HG03196 (cell line): ENCODE measurements at regions not wholly inside any gene's neighbourhood (a gene's known extent, or its start where the extent isn't known, plus 50 kb on each side); places are given as distances from the start of the nearest gene placed in this dataset.

Source experiments
- ATAC-seq: cut with Tn5 transposase; IDR thresholded peaks from one replicate; pipeline ENCODE4 v1.9.1; 2021; ENCODE audit not compliant: unreplicated experiment

DNA sequence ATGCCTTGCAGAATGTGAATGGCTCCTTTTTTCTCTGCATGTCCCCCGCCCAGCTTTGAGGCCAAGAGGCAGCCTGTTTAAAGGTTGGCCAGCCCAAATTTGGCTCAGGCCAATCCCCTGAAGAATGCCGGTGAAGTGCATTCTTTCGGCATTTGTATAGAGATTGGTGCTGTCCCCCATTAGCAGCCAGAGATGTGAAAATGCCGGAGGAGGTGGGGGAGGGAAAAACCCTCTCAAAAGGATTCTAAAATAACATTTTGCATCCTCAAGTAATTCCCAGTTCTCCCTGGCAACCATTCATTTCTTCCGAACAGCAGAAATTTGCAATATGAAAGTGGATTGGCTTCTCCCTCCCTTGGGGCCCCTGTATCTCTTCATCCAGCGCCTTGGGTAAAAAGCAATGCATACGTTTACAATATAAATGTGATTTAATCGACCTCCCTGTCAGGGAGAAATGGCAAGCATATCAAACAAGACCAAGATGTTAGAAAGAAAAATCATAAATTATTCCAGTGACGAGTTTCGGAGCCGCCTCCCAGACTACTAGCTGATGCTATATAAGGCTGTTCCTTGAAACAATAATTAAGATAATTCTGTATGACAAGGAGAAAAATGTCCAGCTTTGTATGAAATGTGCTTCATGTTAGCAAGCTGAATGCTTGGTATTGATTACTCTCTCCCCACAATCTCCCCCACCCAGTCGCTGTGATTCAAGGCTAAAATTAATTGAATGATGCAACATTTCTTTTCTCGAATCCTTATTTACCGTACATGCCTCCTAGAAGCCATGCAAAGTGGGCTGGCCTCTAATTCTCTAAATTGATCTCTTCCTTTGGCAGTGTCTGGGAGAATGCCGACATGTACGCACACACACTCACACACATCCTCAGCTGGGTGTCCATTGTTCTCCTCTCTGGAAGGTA, 323.7 kb downstream of the RPS24 start:
- ATAC-seq = no peak

DNA sequence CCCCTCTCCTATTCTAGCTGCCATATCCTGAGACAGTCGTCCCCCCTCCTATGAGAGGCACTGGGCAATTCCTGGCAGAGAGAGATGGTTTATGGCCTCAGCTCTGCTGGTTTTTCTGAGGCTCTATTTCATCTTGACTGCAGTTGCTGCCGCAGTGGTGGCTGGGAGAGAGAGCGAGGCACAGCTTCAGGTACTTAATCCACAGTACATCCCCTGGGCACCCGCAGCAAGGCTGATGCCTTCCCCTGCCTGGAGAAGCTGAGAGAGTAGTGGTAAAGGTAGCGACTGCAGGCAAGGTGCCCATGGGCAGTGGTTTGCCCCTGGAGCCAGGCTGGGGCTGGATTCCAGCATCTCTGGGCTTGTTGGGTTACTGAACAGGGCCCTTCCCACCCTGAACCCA, 324.7 kb downstream of the RPS24 start:
- ATAC-seq = no peak

DNA sequence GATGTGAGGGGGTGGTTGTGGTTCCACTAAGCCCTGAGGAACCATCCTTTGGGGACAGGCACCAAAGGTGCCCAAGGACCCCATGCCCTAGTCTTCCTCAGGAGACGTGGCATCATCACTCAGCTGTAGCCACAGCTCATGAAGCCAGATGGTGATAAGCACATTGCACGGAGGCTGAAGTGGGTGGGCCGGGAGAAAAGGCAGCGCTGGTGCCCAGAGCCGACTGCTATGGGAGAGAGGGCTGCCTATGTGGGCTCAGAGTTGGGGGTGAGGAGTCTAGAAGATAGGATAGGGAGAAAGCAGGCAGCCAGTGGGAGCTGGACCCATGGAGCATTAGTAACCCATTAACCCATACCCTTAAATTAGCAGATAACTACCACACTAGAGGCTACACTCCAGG, 325.3 kb downstream of the RPS24 start:
- ATAC-seq = no peak

DNA sequence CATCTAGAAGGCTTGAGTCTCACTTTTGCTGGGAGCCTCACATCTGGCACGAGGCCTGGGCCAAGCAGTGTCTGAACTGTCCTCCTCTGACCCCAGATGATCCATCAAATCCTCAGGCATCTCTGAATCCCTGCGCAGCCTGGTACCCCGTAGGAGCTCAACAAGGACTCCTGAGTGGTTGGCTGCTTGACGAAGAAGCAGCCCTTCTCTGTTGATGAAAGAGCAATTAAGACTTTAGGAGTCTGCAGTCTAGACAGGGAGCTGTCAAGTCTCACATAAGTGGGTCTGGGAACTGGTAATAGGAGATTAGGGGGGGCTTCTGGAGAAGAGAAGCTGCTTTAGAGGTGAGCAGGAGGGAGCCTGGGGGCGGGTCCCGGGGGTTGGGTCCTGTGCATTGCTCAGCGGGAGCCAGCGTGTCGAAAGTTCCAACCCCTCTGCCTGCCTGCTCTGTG, 326.0 kb downstream of the RPS24 start:
- no peak for ATAC-seq

- no peak for ATAC-seq
Measured at GRCh38 chr10:78360284-78360683, 326.6 kb downstream of the RPS24 start.

DNA sequence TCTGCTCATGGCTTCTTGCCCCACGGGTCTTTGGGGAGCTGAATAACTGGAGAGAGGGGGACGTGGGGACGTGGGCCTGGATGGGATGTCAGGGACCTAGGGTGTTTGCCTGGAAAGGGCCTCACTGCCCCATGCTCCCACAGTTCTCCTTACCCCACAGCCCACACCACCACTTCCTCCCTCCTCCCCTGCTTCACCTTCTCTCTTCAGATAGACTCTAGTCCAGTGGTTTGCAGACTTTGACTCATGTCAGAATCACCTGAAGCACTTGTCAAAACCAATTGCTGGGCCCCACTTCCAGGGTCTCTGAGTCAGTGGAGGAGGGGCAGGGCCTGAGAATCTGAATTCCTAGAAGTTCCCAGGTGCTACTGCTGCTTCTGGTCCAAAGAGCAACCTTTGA, 327.4 kb downstream of the RPS24 start:
- no peak for ATAC-seq

- ATAC-seq = no peak
Measured at GRCh38 chr10:78362406-78363022, 328.9 kb downstream of the RPS24 start.

DNA sequence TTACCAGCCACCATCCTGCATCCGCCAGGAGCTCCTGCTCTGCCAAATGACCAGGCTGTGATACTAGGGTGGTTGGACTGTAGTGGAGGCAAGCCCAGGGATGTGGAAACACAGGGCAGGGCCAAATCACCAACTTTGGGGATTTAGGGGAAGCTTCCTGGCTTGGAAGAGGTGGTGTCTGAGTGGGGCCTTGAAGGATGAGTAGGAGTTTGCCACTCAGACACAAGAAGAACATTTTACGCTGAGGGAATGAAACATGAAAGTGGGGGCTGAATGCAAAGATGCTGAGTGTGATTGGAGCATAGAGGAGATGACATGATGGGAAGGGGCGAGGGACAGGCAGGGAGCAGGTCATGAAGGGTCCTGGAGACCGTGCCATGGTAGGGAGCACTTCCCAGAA, 329.5 kb downstream of the RPS24 start:
- no peak for ATAC-seq

DNA sequence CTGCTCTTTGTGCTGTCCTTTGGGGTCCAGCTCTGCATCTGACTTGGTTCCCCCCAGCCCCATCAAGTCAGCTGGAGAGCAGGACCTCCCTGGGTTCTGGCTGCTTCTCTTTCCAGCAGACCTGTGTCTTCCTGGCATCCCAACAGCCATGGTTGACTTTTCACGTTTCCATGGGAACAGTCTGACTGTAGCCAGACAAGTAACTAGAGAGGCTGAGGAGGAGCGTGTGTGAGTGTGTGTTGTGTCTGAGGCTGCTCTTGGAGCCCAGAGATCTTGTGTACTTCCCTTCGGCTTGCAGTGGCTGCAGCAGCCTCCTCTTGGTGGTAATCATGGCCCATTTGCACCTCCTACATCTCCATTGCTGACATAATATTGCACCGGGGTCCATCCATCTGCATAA, 332.0 kb downstream of the RPS24 start:
- no peak for ATAC-seq

- ATAC-seq = no peak
Measured at GRCh38 chr10:78366663-78367411, 333.2 kb downstream of the RPS24 start.

DNA sequence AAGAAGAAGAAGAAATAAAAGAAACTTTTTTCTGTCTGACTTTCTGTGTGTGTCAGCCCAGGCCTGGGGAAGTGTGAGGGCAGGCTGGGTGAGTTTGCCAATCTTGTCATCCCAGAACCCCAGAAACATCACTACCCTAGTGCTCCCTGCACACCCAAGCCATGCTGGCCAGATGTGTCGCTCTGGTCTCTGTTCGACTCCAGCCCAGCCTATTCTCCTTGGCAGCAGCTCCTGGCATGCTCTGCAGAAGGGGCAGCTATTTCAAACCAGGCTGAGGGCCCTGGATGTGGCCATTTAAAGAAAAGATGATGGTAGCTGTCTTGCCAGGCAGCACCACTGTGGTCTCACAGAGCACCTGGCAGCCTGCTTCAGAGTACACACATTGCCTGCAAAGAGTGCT, 334.1 kb downstream of the RPS24 start:
- ATAC-seq = no peak

DNA sequence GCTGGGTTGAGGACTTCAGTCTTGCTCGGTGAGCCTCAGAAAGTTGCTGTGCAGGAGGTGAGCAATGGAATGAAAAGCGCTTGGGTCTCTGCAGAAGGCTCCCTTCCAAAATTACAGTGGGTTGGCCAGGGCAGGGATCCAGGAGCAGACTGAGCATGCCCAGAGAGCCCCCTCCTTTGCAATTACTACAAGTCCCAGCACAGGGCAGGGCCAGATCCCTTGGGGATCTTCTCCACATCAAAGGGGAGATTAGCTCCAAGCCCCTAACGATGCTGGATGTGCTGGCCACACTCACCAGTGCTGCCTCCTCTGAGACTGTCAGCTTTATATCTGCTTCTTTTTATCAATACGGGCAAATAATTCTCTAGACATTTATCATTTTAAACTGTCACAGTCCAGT, 337.5 kb downstream of the RPS24 start:
- ATAC-seq = no peak

DNA sequence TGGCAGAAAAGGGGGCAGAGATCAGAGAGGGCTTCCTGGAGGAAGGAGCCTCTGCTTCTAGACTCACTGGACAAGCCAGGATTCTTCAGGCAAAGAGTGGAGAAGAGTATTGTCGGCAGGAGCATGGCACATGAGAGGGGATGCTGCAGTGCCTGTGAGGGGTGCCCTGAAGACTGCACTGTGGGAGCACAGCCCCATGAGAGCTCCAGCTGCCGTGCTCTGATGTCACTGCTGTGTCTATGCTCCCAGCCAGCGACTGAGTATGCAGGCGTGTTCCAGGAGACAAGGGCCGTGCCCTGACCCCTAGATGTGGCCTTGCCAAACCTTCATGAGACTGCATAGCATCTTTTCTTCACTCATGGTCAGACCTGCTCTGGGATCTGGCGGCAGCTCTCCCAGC, 339.1 kb downstream of the RPS24 start:
- ATAC-seq = no peak

- no peak for ATAC-seq
Measured at GRCh38 chr10:78374331-78375028, 340.8 kb downstream of the RPS24 start.

GRCh38 chr10:78375854-78376785, 342.5 kb downstream of the RPS24 start:
- no peak for ATAC-seq

GRCh38 chr10:78377356-78377755, 343.7 kb downstream of the RPS24 start:
- no peak for ATAC-seq

- no peak for ATAC-seq
Measured at GRCh38 chr10:78378192-78378591, 344.5 kb downstream of the RPS24 start.

DNA sequence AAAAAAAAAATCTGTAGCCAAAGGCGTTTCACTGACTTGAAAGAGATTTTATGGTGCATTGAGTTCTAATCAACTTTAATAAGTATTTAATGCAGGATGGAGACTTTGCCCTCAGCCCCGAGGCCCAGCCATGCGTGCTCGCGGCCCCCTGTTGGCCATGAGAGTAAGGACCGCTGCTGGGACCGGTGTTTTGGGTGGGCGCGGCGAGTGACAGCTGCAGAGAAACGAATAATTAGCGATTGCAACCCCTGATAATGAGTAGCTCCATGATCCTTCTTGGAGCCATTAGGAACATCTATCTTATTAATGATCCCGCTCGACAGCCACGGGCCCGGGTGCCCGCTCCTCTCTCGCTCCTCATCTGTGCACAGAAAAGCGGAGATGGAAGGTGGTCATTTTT, 347.4 kb downstream of the RPS24 start:
- ATAC-seq = no peak

DNA sequence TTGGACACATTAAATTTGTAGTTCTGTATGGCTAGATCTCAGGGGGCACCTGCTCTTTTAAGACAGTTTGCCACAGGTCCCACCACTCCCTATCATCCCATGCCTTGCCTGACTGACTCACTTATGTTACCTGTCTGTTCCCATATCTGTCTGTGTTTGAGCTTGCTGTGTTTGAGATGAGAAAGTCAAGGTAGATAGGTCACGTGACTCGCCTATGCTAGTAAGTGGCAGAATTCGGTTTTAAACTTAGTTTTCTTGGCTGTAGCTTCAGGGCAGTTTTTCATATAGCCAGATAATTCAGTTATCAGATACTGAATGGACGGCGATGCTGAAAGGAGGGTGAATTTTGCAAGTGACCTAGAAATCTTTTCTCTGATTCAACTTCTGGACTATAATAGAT, 348.4 kb downstream of the RPS24 start:
- ATAC-seq = no peak

- ATAC-seq = no peak
Measured at GRCh38 chr10:78382772-78383171, 349.1 kb downstream of the RPS24 start.
